HG03103 (cell line): ENCODE measurements at regions not wholly inside any gene's neighbourhood (a gene's known extent, or its start where the extent isn't known, plus 50 kb on each side); places are given as distances from the start of the nearest gene placed in this dataset.
A peak's percentile ranks its signal among the peaks of the same experiment; 100 is the strongest.
"Not testable (repeated sequence)": the region's sequence is repeated elsewhere in the genome, so short reads cannot be mapped to it uniquely, and the experiment has no call there.

Source experiments
- ATAC-seq: cut with Tn5 transposase; IDR thresholded peaks from one replicate; pipeline ENCODE4 v1.9.1; 2021; ENCODE audit warnings: low read depth; ENCODE audit not compliant: unreplicated experiment

GRCh38 chr12:131599190-131600159 is 111.4 kb upstream of the SFSWAP start:
- ATAC-seq = no peak

- ATAC-seq = no peak
These were observed 110.7 kb upstream of the SFSWAP start for GRCh38 chr12:131600160-131600532.

GRCh38 chr12:131601499-131601898 is 109.4 kb upstream of the SFSWAP start:
- not testable (repeated sequence) for ATAC-seq

- ATAC-seq = no peak
These were observed 107.6 kb upstream of the SFSWAP start for GRCh38 chr12:131603106-131603938.

GRCh38 chr12:131603939-131604795 is 106.7 kb upstream of the SFSWAP start:
- no peak for ATAC-seq

GRCh38 chr12:131604859-131605258 is 106.0 kb upstream of the SFSWAP start:
- no peak for ATAC-seq

- no peak for ATAC-seq
These were observed 105.5 kb upstream of the SFSWAP start for GRCh38 chr12:131605304-131605829.

- no peak for ATAC-seq
These were observed 104.5 kb upstream of the SFSWAP start for GRCh38 chr12:131606218-131606901.

GRCh38 chr12:131607658-131608447 is 103.0 kb upstream of the SFSWAP start:
- ATAC-seq = peak; percentile 84

- ATAC-seq = no peak
These were observed 101.9 kb upstream of the SFSWAP start for GRCh38 chr12:131608740-131609690.

GRCh38 chr12:131609762-131610161 is 101.1 kb upstream of the SFSWAP start:
- ATAC-seq = no peak

GRCh38 chr12:131610181-131610580 is 100.7 kb upstream of the SFSWAP start:
- ATAC-seq = no peak

- ATAC-seq = no peak
These were observed 100.0 kb upstream of the SFSWAP start for GRCh38 chr12:131610891-131611290.

- no peak for ATAC-seq
These were observed 99.3 kb upstream of the SFSWAP start for GRCh38 chr12:131611416-131612091.

GRCh38 chr12:131612092-131612755 is 98.7 kb upstream of the SFSWAP start:
- ATAC-seq = no peak

- ATAC-seq = no peak
These were observed 97.7 kb upstream of the SFSWAP start for GRCh38 chr12:131613186-131613585.

- ATAC-seq = peak; percentile 48
These were observed 97.2 kb upstream of the SFSWAP start for GRCh38 chr12:131613678-131614077.
